ENCODE measurements at regions not wholly inside any gene's neighbourhood (a gene's known extent, or its start where the extent isn't known, plus 50 kb on each side); places are given as distances from the start of the nearest gene placed in this dataset.
"Not testable (repeated sequence)": the region's sequence is repeated elsewhere in the genome, so short reads cannot be mapped to it uniquely, and the experiment has no call there.

- DNase-seq (ENCODE audit: low read depth in 2 of 2), result not testable (repeated sequence)
These were observed 109.5 kb downstream of the FOXD4L6 start for GRCh38 chr9:41018948-41019347.

- not testable (repeated sequence) for DNase-seq (ENCODE audit: low read depth in 2 of 2)
These were observed 111.8 kb downstream of the FOXD4L6 start for GRCh38 chr9:41016699-41017098.

GRCh38 chr9:40999952-41000700, 128.4 kb downstream of the FOXD4L6 start:
- DNase-seq (ENCODE audit: low read depth in 2 of 2), result not testable (repeated sequence)

- DNase-seq (ENCODE audit: low read depth in 2 of 2), result not testable (repeated sequence)
These were observed 133.0 kb downstream of the FOXD4L6 start for GRCh38 chr9:40995490-40995889.

GRCh38 chr9:40993842-40994241, 134.6 kb downstream of the FOXD4L6 start:
- not testable (repeated sequence) for DNase-seq (ENCODE audit: low read depth in 2 of 2)

- not testable (repeated sequence) for DNase-seq (ENCODE audit: low read depth in 2 of 2)
These were observed 135.1 kb downstream of the FOXD4L6 start for GRCh38 chr9:40993375-40993774.

- not testable (repeated sequence) for DNase-seq (ENCODE audit: low read depth in 2 of 2)
These were observed 136.0 kb downstream of the FOXD4L6 start for GRCh38 chr9:40992472-40992821.

GRCh38 chr9:40991741-40992471, 136.6 kb downstream of the FOXD4L6 start:
- peak; percentile 96 to 98 for DNase-seq (ENCODE audit: low read depth in 2 of 2)

- not testable (repeated sequence) for DNase-seq (ENCODE audit: low read depth in 2 of 2)
These were observed 137.3 kb downstream of the FOXD4L6 start for GRCh38 chr9:40991100-40991740.

- not testable (repeated sequence) for DNase-seq (ENCODE audit: low read depth in 2 of 2)
These were observed 142.1 kb downstream of the FOXD4L6 start for GRCh38 chr9:40986332-40986731.

- DNase-seq (ENCODE audit: low read depth in 2 of 2), result not testable (repeated sequence)
These were observed 153.1 kb downstream of the FOXD4L6 start for GRCh38 chr9:40975351-40975750.

- DNase-seq (ENCODE audit: low read depth in 2 of 2), result not testable (repeated sequence)
These were observed 153.6 kb downstream of the FOXD4L6 start for GRCh38 chr9:40974912-40975311.

GRCh38 chr9:40971773-40972172, 156.7 kb downstream of the FOXD4L6 start:
- DNase-seq (ENCODE audit: low read depth in 2 of 2), result not testable (repeated sequence)

- not testable (repeated sequence) for DNase-seq (ENCODE audit: low read depth in 2 of 2)
These were observed 158.1 kb downstream of the FOXD4L6 start for GRCh38 chr9:40970340-40970739.

- not testable (repeated sequence) for DNase-seq (ENCODE audit: low read depth in 2 of 2)
These were observed 166.0 kb downstream of the FOXD4L6 start for GRCh38 chr9:40962461-40962860.

- DNase-seq (ENCODE audit: low read depth in 2 of 2), result not testable (repeated sequence)
These were observed 176.5 kb downstream of the FOXD4L6 start for GRCh38 chr9:40951876-40952494.

GRCh38 chr9:40946228-40946627, 182.3 kb downstream of the FOXD4L6 start:
- DNase-seq (ENCODE audit: low read depth in 2 of 2), result not testable (repeated sequence)

- DNase-seq (ENCODE audit: low read depth in 2 of 2), result not testable (repeated sequence)
These were observed 185.8 kb downstream of the FOXD4L6 start for GRCh38 chr9:40942730-40943129.

- not testable (repeated sequence) for DNase-seq (ENCODE audit: low read depth in 2 of 2)
These were observed 188.6 kb downstream of the FOXD4L6 start for GRCh38 chr9:40939888-40940209.

- not testable (repeated sequence) for DNase-seq (ENCODE audit: low read depth in 2 of 2)
These were observed 189.1 kb downstream of the FOXD4L6 start for GRCh38 chr9:40939201-40939887.

GRCh38 chr9:40935336-40935735, 193.1 kb downstream of the FOXD4L6 start:
- DNase-seq (ENCODE audit: low read depth in 2 of 2), result no peak
